GM19452 (cell line): ENCODE measurements at regions not wholly inside any gene's neighbourhood (a gene's known extent, or its start where the extent isn't known, plus 50 kb on each side); places are given as distances from the start of the nearest gene placed in this dataset.

Experiments
- ATAC-seq: cut with Tn5 transposase; IDR thresholded peaks from one replicate; pipeline ENCODE4 v1.9.1; 2021; ENCODE audit not compliant: unreplicated experiment

GRCh38 chr14:85789506-85789905 lies 259.6 kb downstream of the FLRT2 start:
- ATAC-seq = no peak

GRCh38 chr14:85788470-85789233 lies 258.7 kb downstream of the FLRT2 start:
- ATAC-seq = no peak

- no peak for ATAC-seq
Measured at GRCh38 chr14:85766295-85766694, 236.4 kb downstream of the FLRT2 start.

GRCh38 chr14:85764822-85765221 lies 234.9 kb downstream of the FLRT2 start:
- ATAC-seq = no peak

- no peak for ATAC-seq
Measured at GRCh38 chr14:85762526-85762925, 232.6 kb downstream of the FLRT2 start.

GRCh38 chr14:85752175-85752574 lies 222.2 kb downstream of the FLRT2 start:
- no peak for ATAC-seq

- no peak for ATAC-seq
Measured at GRCh38 chr14:85744573-85744972, 214.6 kb downstream of the FLRT2 start.

GRCh38 chr14:85732031-85732430 lies 202.1 kb downstream of the FLRT2 start:
- no peak for ATAC-seq

- ATAC-seq = no peak
Measured at GRCh38 chr14:85731186-85731585, 201.2 kb downstream of the FLRT2 start.

GRCh38 chr14:85728476-85729065 lies 198.6 kb downstream of the FLRT2 start:
- ATAC-seq = no peak

GRCh38 chr14:85714069-85714468 lies 184.1 kb downstream of the FLRT2 start:
- ATAC-seq = no peak

GRCh38 chr14:85711620-85712019 lies 181.7 kb downstream of the FLRT2 start:
- ATAC-seq = no peak
